GM12878 (cell line): ENCODE measurements at regions not wholly inside any gene's neighbourhood (a gene's known extent, or its start where the extent isn't known, plus 50 kb on each side); places are given as distances from the start of the nearest gene placed in this dataset.

Source experiments
- ATAC-seq: fragments of 200-7000 bp; cut with Tn5 transposase; 3 replicates; pipeline ENCODE4 v1.9.1; 2020; ENCODE audit warnings: mild to moderate bottlenecking, moderate library complexity
- BruUV-seq: library from RNA; stranded (reverse); fragments of 400-500 nt; replicated peaks from 2 replicates; lab custom pipeline; 2021; lab: Mats Ljungman, UMichigan
- CTCF ChIA-PET: fragments of 300-600 bp; sonication (Branson Sonifier 250); formaldehyde crosslinking; extraction: SDS; loops from one replicate; lab custom pipeline; 2021; ENCODE audit warnings: inconsistent platforms; lab: Yijun Ruan, JAX
- POLR2A ChIA-PET: fragments of 350-600 bp; formaldehyde crosslinking; extraction: SDS; loops from one replicate; lab custom pipeline; 2021; ENCODE audit warnings: inconsistent platforms; lab: Charles Lee
- RAD21 ChIA-PET: fragments of 300-600 bp; sonication (Branson Sonifier 250); formaldehyde crosslinking; loops from one replicate; lab custom pipeline; 2023; ENCODE audit warnings: antibody characterized with exemption; ENCODE audit not compliant: unreplicated experiment; lab: Charles Lee
- SMC1A ChIA-PET: fragments of 300-600 bp; sonication (Branson Sonifier 250); formaldehyde crosslinking; loops from one replicate; lab custom pipeline; 2023; ENCODE audit not compliant: unreplicated experiment, uncharacterized antibody; lab: Charles Lee
- DNase-seq: peaks from one replicate; pipeline ENCODE4 v3.0.0-alpha.2; 2011; ENCODE audit warnings: low read depth, low spot score
- FAIRE-seq: peaks from 3 replicates; lab custom pipeline; 2011; peaks lifted over from hg19 to GRCh38; lab: Jason Lieb, UNC
- H2AFZ ChIP-seq: 2 replicates; pipeline ENCODE4 v1.6.0; 2011; ENCODE audit warnings: low read depth, low read length, control low read depth; ENCODE audit not compliant: control insufficient read depth
- H3K27ac ChIP-seq: 2 replicates; pipeline ENCODE4 v1.5.1; 2011; ENCODE audit warnings: control low read depth; ENCODE audit not compliant: control insufficient read depth, insufficient read depth
- H3K27me3 ChIP-seq, 2 experiments: replicated peaks in 1 of 2; 2 replicates each; pipeline versions ENCODE4 v1.6.0 to v1.6.1; 2011; ENCODE audit warnings: low read length in 1 of 2; ENCODE audit not compliant: control insufficient read depth in 2 of 2, insufficient read depth in 2 of 2
- H3K36me3 ChIP-seq, 2 experiments: 2 replicates each; pipeline ENCODE4 v1.5.1; 2011; ENCODE audit warnings: low read length in 1 of 2; ENCODE audit not compliant: control insufficient read depth in 2 of 2, insufficient read depth in 2 of 2
- H3K4me1 ChIP-seq: 2 replicates; pipeline ENCODE4 v1.6.1; 2011; ENCODE audit warnings: mild to moderate bottlenecking, low read length, moderate library complexity, mixed read lengths; ENCODE audit not compliant: control insufficient read depth, insufficient read depth
- H3K4me2 ChIP-seq: 2 replicates; pipeline ENCODE4 v1.6.0; 2011; ENCODE audit warnings: control low read depth; ENCODE audit not compliant: control insufficient read depth, insufficient read depth
- H3K4me3 ChIP-seq: fragments of 200-600 bp; sonication (generic); 2 replicates; pipeline ENCODE4 v1.5.1; 2016
- H3K79me2 ChIP-seq: 2 replicates; pipeline ENCODE4 v1.6.0; 2011; ENCODE audit warnings: low read length; ENCODE audit not compliant: control insufficient read depth, insufficient read depth
- H3K9ac ChIP-seq: 2 replicates; pipeline ENCODE4 v1.8.0; 2011; ENCODE audit warnings: low read length, control low read depth, mixed read lengths; ENCODE audit not compliant: control insufficient read depth, insufficient read depth
- H3K9me3 ChIP-seq: replicated peaks from 3 replicates; pipeline ENCODE4 v1.5.1; 2011; ENCODE audit warnings: mild to moderate bottlenecking, low read length; ENCODE audit not compliant: control insufficient read depth, insufficient read depth
- H4K20me1 ChIP-seq: 2 replicates; pipeline ENCODE4 v1.6.0; 2011; ENCODE audit not compliant: control insufficient read depth, insufficient read depth
- JUND ChIP-seq: IDR thresholded peaks from 2 replicates; pipeline ENCODE4 v1.6.1; 2012; ENCODE audit warnings: low read depth, mild to moderate bottlenecking, low read length, improper control_type of control experiment, moderate library complexity
- POLR2AphosphoS2 ChIP-seq: IDR thresholded peaks from 2 replicates; pipeline ENCODE4 v1.6.1; 2011; ENCODE audit warnings: low read depth, mild to moderate bottlenecking, low read length, improper control_type of control experiment, moderate library complexity
- ZNF24 ChIP-seq: fragments of 450-650 bp; IDR thresholded peaks from 2 replicates; pipeline ENCODE4 v1.6.1; 2017; ENCODE audit warnings: antibody characterized with exemption, mild to moderate bottlenecking
- WGBS: methylation state at CpG from one replicate; pipeline ENCODE4 v1.1.6; 2016; ENCODE audit warnings: low lambda C conversion rate; ENCODE audit not compliant: insufficient replicate concordance, insufficient coverage; ENCODE audit errors: missing lambda C conversion rate; 5-methylcytosine and 5-hydroxymethylcytosine counted together
- in situ Hi-C: fragments of 300-500 bp; cut with MboI; formaldehyde crosslinking; loops from 9 replicates; pipeline ENCODE4 v1.14.3; 2018; ENCODE audit warnings: mixed read lengths
- intact Hi-C: fragments of 100-400 bp; cut with micrococcal nuclease; formaldehyde crosslinking; loops from one replicate; pipeline ENCODE4 v1.14.2; 2022; ENCODE audit not compliant: unreplicated experiment
- TF ChIP-seq, protein P1 (sequence below): fragments of 450-650 bp; formaldehyde crosslinking; IDR thresholded peaks from 2 replicates; pipeline ENCODE4 v1.5.0; 2022; ENCODE audit warnings: mild to moderate bottlenecking, missing genetic modification characterization

DNA sequence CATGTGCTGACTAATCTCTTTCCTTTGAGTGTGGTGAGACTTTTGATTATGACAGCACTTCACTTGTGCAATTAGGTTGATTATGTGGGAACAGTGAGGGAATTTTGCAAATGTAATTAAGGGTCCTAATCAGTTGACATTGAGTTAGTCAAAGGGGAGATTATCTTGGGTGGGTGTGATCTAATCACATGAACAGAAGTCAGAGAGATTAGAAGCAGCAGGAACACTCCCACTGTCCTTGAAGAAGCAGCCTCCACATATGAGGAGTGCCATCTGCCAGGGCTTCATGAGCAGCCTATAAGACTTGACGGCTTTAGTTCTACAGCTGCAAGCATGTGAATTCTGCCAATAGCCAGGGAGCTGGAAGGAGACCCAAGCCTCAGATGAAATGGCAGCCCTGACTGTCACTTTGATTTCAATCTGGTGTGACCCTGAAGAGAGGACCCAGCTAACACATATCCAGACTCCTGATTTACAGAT, 89.4 kb upstream of the APCDD1 start (continued):
- TF ChIP-seq, protein P1, sequence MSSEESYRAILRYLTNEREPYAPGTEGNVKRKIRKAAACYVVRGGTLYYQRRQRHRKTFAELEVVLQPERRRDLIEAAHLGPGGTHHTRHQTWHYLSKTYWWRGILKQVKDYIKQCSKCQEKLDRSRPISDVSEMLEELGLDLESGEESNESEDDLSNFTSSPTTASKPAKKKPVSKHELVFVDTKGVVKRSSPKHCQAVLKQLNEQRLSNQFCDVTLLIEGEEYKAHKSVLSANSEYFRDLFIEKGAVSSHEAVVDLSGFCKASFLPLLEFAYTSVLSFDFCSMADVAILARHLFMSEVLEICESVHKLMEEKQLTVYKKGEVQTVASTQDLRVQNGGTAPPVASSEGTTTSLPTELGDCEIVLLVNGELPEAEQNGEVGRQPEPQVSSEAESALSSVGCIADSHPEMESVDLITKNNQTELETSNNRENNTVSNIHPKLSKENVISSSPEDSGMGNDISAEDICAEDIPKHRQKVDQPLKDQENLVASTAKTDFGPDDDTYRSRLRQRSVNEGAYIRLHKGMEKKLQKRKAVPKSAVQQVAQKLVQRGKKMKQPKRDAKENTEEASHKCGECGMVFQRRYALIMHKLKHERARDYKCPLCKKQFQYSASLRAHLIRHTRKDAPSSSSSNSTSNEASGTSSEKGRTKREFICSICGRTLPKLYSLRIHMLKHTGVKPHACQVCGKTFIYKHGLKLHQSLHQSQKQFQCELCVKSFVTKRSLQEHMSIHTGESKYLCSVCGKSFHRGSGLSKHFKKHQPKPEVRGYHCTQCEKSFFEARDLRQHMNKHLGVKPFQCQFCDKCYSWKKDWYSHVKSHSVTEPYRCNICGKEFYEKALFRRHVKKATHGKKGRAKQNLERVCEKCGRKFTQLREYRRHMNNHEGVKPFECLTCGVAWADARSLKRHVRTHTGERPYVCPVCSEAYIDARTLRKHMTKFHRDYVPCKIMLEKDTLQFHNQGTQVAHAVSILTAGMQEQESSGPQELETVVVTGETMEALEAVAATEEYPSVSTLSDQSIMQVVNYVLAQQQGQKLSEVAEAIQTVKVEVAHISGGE (CRISPR knock-in tag): no peak

DNA sequence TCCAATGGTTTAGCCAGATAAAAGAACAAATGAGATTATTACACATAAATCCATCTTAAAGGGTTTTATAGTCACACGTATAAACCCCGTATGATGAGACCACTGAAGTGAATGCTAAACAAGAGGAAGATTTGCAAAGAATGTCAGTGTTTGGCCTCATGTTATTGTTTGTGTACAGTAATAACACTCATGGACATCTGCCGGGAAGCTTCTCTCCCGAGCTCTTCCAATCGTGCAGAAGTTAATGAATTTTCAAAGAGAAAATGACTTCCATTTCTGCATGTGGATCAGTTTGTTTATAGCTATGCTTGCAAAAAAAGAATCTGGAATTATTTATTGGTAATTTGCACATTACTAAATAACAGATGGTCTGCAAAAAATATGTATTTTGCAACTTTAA, 88.5 kb upstream of the APCDD1 start:
- no TSS peak for BruUV-seq
- FAIRE-seq (no peak), DNase-seq (no peak), ATAC-seq (no peak)
- Histone ChIP-seq H3K36me3 (no peaks in the 10 kb centered on the region), H3K79me2 (no peaks in the 10 kb centered on the region), H3K4me2 (no peak overlapping the region), H3K9ac (no peak overlapping the region), H4K20me1 (no peaks in the 10 kb centered on the region), H3K4me1 (no peaks in the 10 kb centered on the region), H3K9me3 (no peaks in the 10 kb centered on the region; the same call in 2 of the 3 replicates), H3K27ac (no peak overlapping the region), H2AFZ (no peak overlapping the region), H3K4me3 (no peak overlapping the region), H3K27me3 (peaks cover 0 to 8% of the 10 kb centered on the region in 2 experiments; a peak in 2 of 4 replicates)
- ChIA-PET CTCF (no interaction called here), POLR2A (no interaction called here), SMC1A (no interaction called here), RAD21 (no interaction called here)
- intact Hi-C loops: no loop called here
- TF ChIP-seq POLR2AphosphoS2 (no peak), ZNF24 (no peak), JUND (no peak)
- 55% methylated on average over 5 of the region's 5 CpGs for WGBS
- in situ Hi-C loops: no loop called here
